SK-N-MC (cell line): ENCODE measurements at regions not wholly inside any gene's neighbourhood (a gene's known extent, or its start where the extent isn't known, plus 50 kb on each side); places are given as distances from the start of the nearest gene placed in this dataset.

Experiments used
- EZH2 ChIP-seq: fragments of 200-600 bp; sonication (generic); IDR thresholded peaks from one replicate; pipeline ENCODE4 v1.6.1; 2017; ENCODE audit warnings: antibody characterized with exemption
- FOXP2 ChIP-seq: optimal IDR thresholded peaks from 2 replicates; pipeline ENCODE3; 2011; ENCODE audit warnings: mild to moderate bottlenecking, moderate library complexity; ENCODE audit not compliant: insufficient read depth; ENCODE audit errors: extremely low read length, control extremely low read depth
- POLR2AphosphoS5 ChIP-seq: IDR thresholded peaks from 2 replicates; pipeline ENCODE4 v1.6.1; 2012; ENCODE audit warnings: mild to moderate bottlenecking, low read depth, low read length, borderline replicate concordance

GRCh38 chr2:17182399-17182798 is 335.8 kb downstream of the RAD51AP2 start:
- TF ChIP-seq EZH2 (no peak), POLR2AphosphoS5 (no peak), FOXP2 (no peak)
